Tibial artery (tissue), 4 donors: ENCODE measurements at regions not wholly inside any gene's neighbourhood (a gene's known extent, or its start where the extent isn't known, plus 50 kb on each side); places are given as distances from the start of the nearest gene placed in this dataset.

Experiments
- DNase-seq, 2 donors: peaks; one replicate each; pipeline ENCODE4 v3.0.0-alpha.2; 2019
- H3K27ac ChIP-seq, 2 donors: fragments of 200-600 bp; sonication (generic) in 1 of 2; 1 replicate in 1 of 2; 2 replicates in 1 of 2; pipeline ENCODE4 v1.5.1; 2018 to 2019; ENCODE audit warnings: mild to moderate bottlenecking in 1 of 2
- H3K27me3 ChIP-seq, 2 donors: fragments of 200-600 bp; sonication (generic) in 1 of 2; one replicate each; pipeline versions ENCODE4 v1.5.1 to v1.6.0; 2016 to 2019
- H3K36me3 ChIP-seq, 3 donors: fragments of 200-600 bp; sonication (generic) in 2 of 3; one replicate each; pipeline ENCODE4 v1.5.1; 2016 to 2019; ENCODE audit warnings: mild to moderate bottlenecking in 2 of 3
- H3K4me1 ChIP-seq, 4 donors: fragments of 200-600 bp; sonication (generic) in 2 of 4; 1 replicate in 3 of 4; 2 replicates in 1 of 4; pipeline ENCODE4 v1.5.1; 2016 to 2019
- H3K4me3 ChIP-seq, 2 donors: fragments of 200-600 bp; sonication (generic) in 1 of 2; 1 replicate in 1 of 2; 2 replicates in 1 of 2; pipeline ENCODE4 v1.5.1; 2018 to 2019; ENCODE audit warnings: mild to moderate bottlenecking in 2 of 2
- H3K9me3 ChIP-seq, 3 donors: fragments of 200-600 bp; sonication (generic) in 1 of 3; one replicate each; pipeline ENCODE4 v1.5.1; 2016 to 2019
- CTCF ChIP-seq, 2 experiments: fragments of 200-600 bp in 1 of 2; fragments of 450-650 bp in 1 of 2; IDR thresholded peaks; one replicate each; pipeline ENCODE4 v1.5.1; 2017 to 2019; ENCODE audit warnings: antibody characterized with exemption in 2 of 2, mild to moderate bottlenecking in 1 of 2, moderate library complexity in 1 of 2
- intact Hi-C: fragments of 100-400 bp; cut with DNase I; formaldehyde crosslinking; loops from one replicate; pipeline ENCODE4 v1.15.0; 2023; ENCODE audit warnings: low total_unique reads

DNA sequence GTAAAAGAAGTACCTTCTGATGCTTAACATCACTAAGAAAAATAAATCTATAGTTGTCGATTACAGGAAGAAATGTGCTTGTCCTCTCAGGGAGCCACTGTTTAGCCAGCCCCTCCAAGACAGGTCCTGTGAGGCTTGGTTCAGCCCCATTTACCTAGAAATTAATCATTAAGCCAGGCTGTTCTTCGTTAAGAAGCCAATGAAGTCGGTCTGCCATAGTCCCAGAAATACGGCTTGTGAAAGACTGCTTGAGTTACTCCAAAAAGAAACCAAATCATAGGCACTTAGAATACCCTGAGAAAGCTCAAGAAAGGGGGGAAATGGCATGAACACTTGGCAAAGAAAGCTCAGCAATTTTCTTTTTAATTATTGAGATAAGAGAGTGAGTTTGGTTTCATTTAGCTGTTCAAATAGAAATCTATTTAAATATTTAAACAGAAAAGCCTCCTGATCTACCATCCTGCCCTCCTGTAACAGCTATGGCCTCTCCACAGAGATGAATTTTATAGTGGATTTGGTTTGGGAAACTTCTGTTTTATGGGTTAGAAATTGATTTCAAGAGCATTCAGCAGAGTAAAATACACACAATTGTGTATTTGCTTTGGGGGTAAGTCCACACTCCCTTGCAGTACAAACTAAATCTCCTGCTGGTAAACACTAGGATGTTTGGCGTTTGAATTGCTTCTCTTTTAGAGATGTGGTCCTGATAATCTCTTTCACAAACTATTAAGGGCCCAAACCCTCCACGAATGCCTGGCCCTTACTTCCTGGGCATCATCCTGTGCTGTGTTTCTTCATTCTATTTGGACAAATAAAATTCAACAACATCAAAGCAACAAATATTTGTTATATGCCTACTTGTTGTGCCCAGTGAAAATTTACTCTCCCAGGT lies 234.4 kb downstream of the SEC23A start:
- intact Hi-C loops = loop anchor here (10.0 kb wide), 1 partner anchor 964 kb away; no protein-coding TSS in a partner anchor
- TF ChIP-seq CTCF (IDR thresholded peaks at IDR 0.05) = no peak
- H3K4me3 ChIP-seq = no peak overlapping the region

GRCh38 chr14:38867561-38868150 lies 235.4 kb downstream of the SEC23A start:
- Histone ChIP-seq H3K36me3 (no peaks in the 10 kb centered on the region), H3K4me1 (peaks cover 0 to 20% (median 8%) of the 10 kb centered on the region in 4 donors), H3K4me3 (no peak overlapping the region), H3K27ac (no peak overlapping the region), H3K27me3 (no peaks in the 10 kb centered on the region), H3K9me3 (peaks cover 0 to 6% (median 0%) of the 10 kb centered on the region in 3 donors)
- peak; percentile 77 to 78 for DNase-seq
- intact Hi-C loops = loop anchor here (2.0 to 10.0 kb wide), 2 partner anchors 145 to 963 kb away; no protein-coding TSS in a partner anchor
- TF ChIP-seq CTCF (IDR thresholded peaks at IDR 0.05) = peak; percentile 73 to 79

More for the DNA sequence above, 234.4 kb downstream of the SEC23A start:
- H3K4me1 ChIP-seq = peaks cover 0 to 20% (median 8%) of the 10 kb centered on the region in 4 donors
- H3K27me3 ChIP-seq = no peaks in the 10 kb centered on the region
- no peaks in the 10 kb centered on the region for H3K36me3 ChIP-seq
- no peak for DNase-seq
- H3K9me3 ChIP-seq = peaks cover 0 to 2% (median 0%) of the 10 kb centered on the region in 3 donors
- no peak overlapping the region for H3K27ac ChIP-seq

GRCh38 chr14:38866461-38866860 lies 236.6 kb downstream of the SEC23A start:
- intact Hi-C loops = loop anchor here (2.0 to 10.0 kb wide), 2 partner anchors 144 to 962 kb away; no protein-coding TSS in a partner anchor
- peaks cover 0 to 6% (median 0%) of the 10 kb centered on the region in 3 donors for H3K9me3 ChIP-seq
- no peaks in the 10 kb centered on the region for H3K27me3 ChIP-seq
- TF ChIP-seq CTCF (IDR thresholded peaks at IDR 0.05) = no peak
- no peak overlapping the region for H3K4me3 ChIP-seq
- no peak overlapping the region for H3K27ac ChIP-seq
- H3K36me3 ChIP-seq = no peaks in the 10 kb centered on the region
- H3K4me1 ChIP-seq = peaks cover 0 to 20% (median 8%) of the 10 kb centered on the region in 4 donors
- DNase-seq = no peak

- no peak for DNase-seq
- intact Hi-C loops = loop anchor here (10.0 kb wide), 1 partner anchor 958 kb away; no protein-coding TSS in a partner anchor
- peaks cover 0 to 6% (median 0%) of the 10 kb centered on the region in 3 donors for H3K9me3 ChIP-seq
- no peaks in the 10 kb centered on the region for H3K27me3 ChIP-seq
- no peak overlapping the region for H3K27ac ChIP-seq
- H3K4me3 ChIP-seq = no peak overlapping the region
- H3K4me1 ChIP-seq = peaks cover 0 to 10% (median 8%) of the 10 kb centered on the region in 4 donors
- TF ChIP-seq CTCF (IDR thresholded peaks at IDR 0.05) = no peak
- H3K36me3 ChIP-seq = no peaks in the 10 kb centered on the region
Observed at GRCh38 chr14:38862366-38862765, 240.7 kb downstream of the SEC23A start.

- intact Hi-C loops = loop anchor here (10.0 kb wide), 1 partner anchor 956 kb away; no protein-coding TSS in a partner anchor
- no peak for TF ChIP-seq CTCF (IDR thresholded peaks at IDR 0.05)
- no peak for DNase-seq
- no peaks in the 10 kb centered on the region for H3K4me1 ChIP-seq
- H3K27ac ChIP-seq = no peak overlapping the region
- no peak overlapping the region for H3K4me3 ChIP-seq
- peaks cover 0 to 6% (median 0%) of the 10 kb centered on the region in 3 donors for H3K9me3 ChIP-seq
- no peaks in the 10 kb centered on the region for H3K27me3 ChIP-seq
- H3K36me3 ChIP-seq = no peaks in the 10 kb centered on the region
Observed at GRCh38 chr14:38860530-38860929, 242.5 kb downstream of the SEC23A start.
